Stimulated activated CD4-positive, alpha-beta T cell treated with anti-CD3 and anti-CD28 coated beads, Interleukin-2, amount 100 ng/mL, for 4 hours (primary cell): ENCODE measurements at regions not wholly inside any gene's neighbourhood (a gene's known extent, or its start where the extent isn't known, plus 50 kb on each side); places are given as distances from the start of the nearest gene placed in this dataset.

Source experiments
- DNase-seq: peaks from one replicate; pipeline ENCODE4 v3.0.0-alpha.2; 2020; ENCODE audit warnings: low read depth

GRCh38 chr2:176470713-176471112 is 201.5 kb downstream of the MTX2 start:
- no peak for DNase-seq

- DNase-seq: no peak
Measured at GRCh38 chr2:176471949-176472348, 202.7 kb downstream of the MTX2 start.

GRCh38 chr2:176473177-176473576 is 203.9 kb downstream of the MTX2 start:
- no peak for DNase-seq

- no peak for DNase-seq
Measured at GRCh38 chr2:176473851-176474250, 204.6 kb downstream of the MTX2 start.

DNA sequence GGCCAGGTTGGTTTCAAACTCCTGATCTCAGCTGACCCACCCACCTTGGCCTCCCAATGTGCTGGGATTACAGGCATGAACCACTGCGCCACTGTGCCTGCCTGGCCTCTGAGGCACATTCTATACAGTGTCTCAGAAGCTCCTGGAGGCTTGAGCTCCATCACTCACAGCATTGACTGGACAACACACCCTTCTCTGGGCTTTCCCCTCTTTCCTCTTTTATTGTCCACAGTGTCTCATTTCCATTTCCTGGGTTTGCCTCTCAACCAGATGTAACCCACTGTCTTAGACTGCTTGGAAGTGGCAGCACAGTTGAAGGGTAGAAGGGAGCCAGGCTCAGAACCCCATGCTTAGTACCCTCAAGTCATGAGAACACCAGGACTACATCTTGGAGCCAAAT is 208.1 kb downstream of the MTX2 start:
- no peak for DNase-seq

DNA sequence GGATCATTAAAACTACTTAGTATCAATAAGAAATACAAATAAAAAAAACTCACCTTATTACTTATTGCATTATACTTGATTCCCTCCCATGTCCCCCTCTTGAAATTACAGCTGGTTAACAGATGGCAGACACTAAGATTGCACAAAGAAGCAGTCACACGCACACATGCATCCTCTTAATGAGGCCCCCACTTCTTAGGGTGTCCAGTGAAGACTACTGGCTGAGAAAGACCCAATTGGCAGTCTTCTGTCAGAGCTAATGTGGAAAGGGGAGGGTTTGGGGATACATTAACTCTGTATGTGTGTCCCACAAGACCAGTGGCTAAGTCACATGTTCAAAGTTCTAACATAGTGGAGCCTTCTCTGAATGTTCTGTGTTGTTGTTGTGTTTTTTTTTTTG is 210.7 kb downstream of the MTX2 start:
- DNase-seq: no peak

GRCh38 chr2:176482107-176482506 is 212.9 kb downstream of the MTX2 start:
- no peak for DNase-seq

DNA sequence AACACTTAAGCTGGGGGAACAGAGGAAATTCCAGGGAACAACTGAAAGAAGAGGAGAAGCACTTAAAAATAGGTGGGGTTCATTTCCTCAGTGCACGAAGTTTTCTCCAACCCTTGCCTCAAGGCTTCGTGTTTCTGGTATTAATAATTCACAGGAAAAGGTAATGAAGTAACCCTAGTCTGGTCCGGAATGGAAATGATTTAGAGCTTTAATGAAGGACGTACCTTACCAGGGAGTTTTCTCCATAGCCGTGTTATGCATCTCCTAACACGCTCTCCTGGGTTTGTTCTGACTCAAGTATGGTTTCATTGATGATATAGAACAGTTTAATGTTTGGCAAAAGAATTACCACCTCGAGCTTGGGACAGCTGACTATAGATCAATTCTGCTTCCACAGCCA is 214.2 kb downstream of the MTX2 start:
- DNase-seq: no peak

DNA sequence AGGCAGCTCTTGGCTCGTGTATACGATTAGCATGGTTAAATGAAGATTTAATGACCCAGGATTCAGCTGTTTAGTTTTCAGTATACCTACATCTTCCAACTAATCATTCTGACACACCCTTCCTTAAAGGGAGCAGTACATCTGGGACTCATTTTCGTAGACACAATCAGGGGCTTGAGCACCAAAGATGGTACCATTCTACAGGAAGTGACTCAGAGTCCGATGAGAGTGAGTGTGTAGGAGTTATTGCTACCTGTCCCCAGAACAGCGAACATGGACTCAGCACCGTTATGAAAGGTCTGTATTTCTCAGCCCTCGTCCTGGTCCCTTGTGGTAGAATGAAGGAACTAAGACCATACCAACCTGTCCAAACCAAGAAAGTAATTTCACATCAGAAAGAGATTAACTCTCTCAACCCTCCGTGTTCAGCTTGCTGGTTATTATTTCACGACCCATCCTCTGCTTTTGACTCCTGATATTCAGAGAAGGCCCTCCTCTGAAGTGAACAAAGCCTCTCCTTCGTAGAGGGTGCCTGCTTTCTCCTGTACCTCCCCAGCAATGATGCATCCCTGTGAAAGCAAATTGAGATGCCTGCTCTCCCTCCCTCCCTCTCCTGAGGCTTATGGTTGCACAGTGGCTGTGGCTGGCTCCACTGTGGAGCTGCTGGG is 214.8 kb downstream of the MTX2 start:
- no peak for DNase-seq

GRCh38 chr2:176484838-176485237 is 215.6 kb downstream of the MTX2 start:
- no peak for DNase-seq

GRCh38 chr2:176488431-176488830 is 219.2 kb downstream of the MTX2 start:
- no peak for DNase-seq

- no peak for DNase-seq
Measured at GRCh38 chr2:176490061-176490861, 221.0 kb downstream of the MTX2 start.

DNA sequence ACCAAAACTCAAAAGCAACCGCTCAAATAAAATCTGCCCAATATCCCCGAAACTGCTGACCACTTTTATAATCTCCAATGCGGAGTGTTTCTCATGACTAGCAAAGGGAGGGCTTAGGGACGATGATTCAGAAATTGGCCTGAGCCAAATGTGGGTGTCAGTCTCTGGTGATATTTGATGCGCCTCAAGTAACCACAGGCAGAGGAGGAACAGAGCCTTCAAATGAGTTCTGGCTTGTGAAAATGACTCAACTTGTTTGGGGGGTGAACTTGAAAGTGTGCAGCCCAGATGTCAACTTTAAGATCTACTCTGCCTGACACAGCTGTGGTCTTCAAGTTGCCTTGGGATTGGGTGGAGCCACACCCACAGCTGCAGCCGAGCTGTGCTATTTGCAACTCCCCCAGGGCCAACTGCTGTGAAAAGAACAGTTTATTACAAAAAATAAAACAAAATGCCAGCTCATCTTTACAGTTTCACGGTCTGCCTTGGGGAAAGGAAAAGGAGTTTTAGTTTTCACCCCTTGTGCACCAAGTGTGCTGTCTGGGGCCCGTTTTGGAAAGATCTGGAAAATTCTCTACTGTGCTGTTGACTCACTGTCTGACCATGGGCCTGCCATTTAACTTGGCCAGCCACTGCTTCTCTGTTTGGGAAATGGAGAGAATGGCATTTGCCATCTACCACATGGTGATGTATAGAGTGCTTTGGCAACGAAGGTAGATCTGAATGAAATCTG is 222.1 kb downstream of the MTX2 start:
- no peak for DNase-seq

DNA sequence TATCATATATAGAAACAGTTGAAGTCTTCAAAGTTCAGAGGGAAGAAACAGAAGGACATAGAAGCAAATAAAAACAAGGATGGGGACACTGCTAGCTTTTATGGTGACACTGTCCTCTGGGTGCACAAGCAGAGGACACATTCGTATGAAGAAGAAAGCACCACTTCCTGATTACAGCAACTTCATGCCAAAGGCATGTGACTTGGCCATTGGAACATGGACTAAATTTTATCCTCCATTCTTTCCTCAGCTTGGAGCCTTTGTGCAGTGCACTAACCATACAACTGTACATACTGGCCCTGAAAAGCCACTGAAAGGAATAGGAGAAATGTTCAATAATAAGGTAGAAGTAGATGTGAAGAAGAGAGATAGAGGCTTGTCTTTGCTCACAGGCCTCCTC is 223.3 kb downstream of the MTX2 start:
- DNase-seq: no peak

- DNase-seq: no peak
Measured at GRCh38 chr2:176493226-176493825, 224.1 kb downstream of the MTX2 start.

- DNase-seq: no peak
Measured at GRCh38 chr2:176493909-176494308, 224.7 kb downstream of the MTX2 start.

DNA sequence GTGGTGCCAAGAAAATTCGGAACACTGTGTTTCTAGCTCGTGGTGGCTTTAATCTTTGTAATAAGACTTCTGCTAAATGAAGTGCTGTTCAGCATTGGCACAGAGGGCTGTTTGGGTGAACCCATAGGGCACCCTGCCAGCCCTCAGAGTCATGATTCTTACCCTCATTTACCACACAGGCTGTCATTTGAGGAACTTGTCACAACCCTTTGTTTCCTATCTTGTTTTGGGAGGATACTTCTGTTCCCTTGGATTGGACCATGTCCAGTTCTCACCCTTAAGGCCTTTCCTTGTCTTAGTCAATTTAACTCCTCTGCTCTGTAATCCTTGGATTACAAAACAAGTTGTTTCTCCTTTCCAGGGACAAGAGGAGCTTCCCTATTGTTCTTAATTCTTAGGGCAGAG is 225.7 kb downstream of the MTX2 start:
- DNase-seq: no peak

GRCh38 chr2:176495826-176496225 is 226.6 kb downstream of the MTX2 start:
- no peak for DNase-seq

GRCh38 chr2:176496761-176497160 is 227.5 kb downstream of the MTX2 start:
- no peak for DNase-seq

- no peak for DNase-seq
Measured at GRCh38 chr2:176500901-176501300, 231.7 kb downstream of the MTX2 start.

DNA sequence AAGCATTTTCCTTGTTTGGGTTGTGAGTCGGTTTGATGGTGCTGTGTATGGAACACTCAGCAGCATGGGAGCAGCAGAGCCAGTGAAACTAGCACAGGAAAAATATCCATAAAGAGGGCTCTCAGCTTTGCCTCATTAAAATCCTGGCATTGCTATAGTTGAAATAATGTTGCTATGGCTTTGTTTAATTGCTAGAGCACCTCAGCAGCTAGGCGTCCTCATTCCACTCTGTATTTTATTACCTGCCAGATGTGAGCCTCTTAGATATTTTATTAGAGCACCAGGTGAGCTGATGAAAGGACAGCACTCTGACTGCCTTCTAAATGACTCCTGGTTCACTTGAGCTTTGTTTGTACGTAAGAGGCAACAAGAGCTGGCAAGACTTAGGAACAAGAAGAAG is 232.4 kb downstream of the MTX2 start:
- DNase-seq: no peak

- no peak for DNase-seq
Measured at GRCh38 chr2:176502619-176503018, 233.4 kb downstream of the MTX2 start.

GRCh38 chr2:176503776-176504175 is 234.5 kb downstream of the MTX2 start:
- DNase-seq: no peak
